CD4-positive, alpha-beta T cell (primary cell): ENCODE measurements at regions not wholly inside any gene's neighbourhood (a gene's known extent, or its start where the extent isn't known, plus 50 kb on each side); places are given as distances from the start of the nearest gene placed in this dataset.

Experiments used
- ATAC-seq: fragments of 200-7000 bp; cut with Tn5 transposase; one replicate; pipeline ENCODE4 v1.10.0; 2022; ENCODE audit warnings: mild to moderate bottlenecking; ENCODE audit not compliant: poor library complexity
- CTCF ChIA-PET: fragments of 350-600 bp; sonication (Branson Sonifier 250); formaldehyde crosslinking; loops from one replicate; lab custom pipeline; 2021; ENCODE audit warnings: antibody characterized with exemption, inconsistent platforms; lab: Charles Lee
- POLR2A ChIA-PET: fragments of 350-600 bp; sonication (Branson Sonifier 250); formaldehyde crosslinking; loops from one replicate; lab custom pipeline; 2021; ENCODE audit warnings: antibody characterized with exemption, inconsistent platforms; lab: Charles Lee
- DNase-seq, 14 experiments: peaks; one replicate each; pipeline ENCODE4 v3.0.0-alpha.2; 2013 to 2020; ENCODE audit warnings: mixed read lengths in 2 of 14
- H3K27ac ChIP-seq, 2 donors: one replicate each; pipeline versions ENCODE4 v1.5.1 to v1.7.0; 2013; ENCODE audit warnings: low read length in 2 of 2, low read depth in 1 of 2, mild to moderate bottlenecking in 1 of 2
- H3K27me3 ChIP-seq, 2 experiments: 1 replicate in 1 of 2; 2 replicates in 1 of 2; pipeline versions ENCODE4 v1.6.1 to v1.7.0; 2013; ENCODE audit warnings: low read length in 2 of 2, control low read depth in 1 of 2, mild to moderate bottlenecking in 1 of 2, moderate library complexity in 1 of 2; ENCODE audit not compliant: insufficient read depth in 2 of 2, control insufficient read depth in 1 of 2
- H3K36me3 ChIP-seq: one replicate; pipeline ENCODE4 v1.6.1; 2013; ENCODE audit warnings: low read length, control low read depth; ENCODE audit not compliant: insufficient read depth
- H3K4me1 ChIP-seq: one replicate; pipeline ENCODE4 v1.6.1; 2013; ENCODE audit warnings: low read length, control low read depth; ENCODE audit not compliant: insufficient read depth
- H3K4me3 ChIP-seq: one replicate; pipeline ENCODE4 v1.5.1; 2013; ENCODE audit warnings: mild to moderate bottlenecking, low read length, moderate library complexity
- H3K9me3 ChIP-seq, 2 experiments: 1 replicate in 1 of 2; 2 replicates in 1 of 2; pipeline versions ENCODE4 v1.6.1 to v1.7.0; 2013; ENCODE audit warnings: low read length in 2 of 2, mild to moderate bottlenecking in 2 of 2, control low read depth in 1 of 2, moderate library complexity in 1 of 2; ENCODE audit not compliant: control insufficient read depth in 1 of 2, insufficient read depth in 1 of 2
- H3K27ac Mint-ChIP-seq: one replicate; pipeline ENCODE4 v1.8.0; 2020; ENCODE audit warnings: mixed read lengths
- H3K27me3 Mint-ChIP-seq: one replicate; pipeline ENCODE4 v1.8.0; 2021; ENCODE audit warnings: mixed read lengths
- H3K36me3 Mint-ChIP-seq: one replicate; pipeline ENCODE4 v1.8.0; 2021; ENCODE audit warnings: low read depth, mixed read lengths
- H3K4me1 Mint-ChIP-seq: one replicate; pipeline ENCODE4 v1.8.0; 2021; ENCODE audit warnings: low read depth, mixed read lengths
- H3K4me3 Mint-ChIP-seq: one replicate; pipeline ENCODE4 v1.8.0; 2020; ENCODE audit warnings: mild to moderate bottlenecking, mixed read lengths
- H3K9me3 Mint-ChIP-seq: one replicate; pipeline ENCODE4 v1.8.0; 2020; ENCODE audit warnings: mixed read lengths
- intact Hi-C, 2 experiments: fragments of 100-400 bp; cut with DNase I in 1 of 2; cut with micrococcal nuclease in 1 of 2; formaldehyde crosslinking; loops; one replicate each; pipeline versions ENCODE4 v1.15.1 to v1.9.0; 2023 to 2025; cut with DNase I, micrococcal nuclease
- TF ChIP-seq, protein P1 (sequence below): fragments of 200-600 bp; IDR thresholded peaks from one replicate; pipeline ENCODE4 v1.8.0; 2022; ENCODE audit warnings: antibody characterized with exemption, mild to moderate bottlenecking

DNA sequence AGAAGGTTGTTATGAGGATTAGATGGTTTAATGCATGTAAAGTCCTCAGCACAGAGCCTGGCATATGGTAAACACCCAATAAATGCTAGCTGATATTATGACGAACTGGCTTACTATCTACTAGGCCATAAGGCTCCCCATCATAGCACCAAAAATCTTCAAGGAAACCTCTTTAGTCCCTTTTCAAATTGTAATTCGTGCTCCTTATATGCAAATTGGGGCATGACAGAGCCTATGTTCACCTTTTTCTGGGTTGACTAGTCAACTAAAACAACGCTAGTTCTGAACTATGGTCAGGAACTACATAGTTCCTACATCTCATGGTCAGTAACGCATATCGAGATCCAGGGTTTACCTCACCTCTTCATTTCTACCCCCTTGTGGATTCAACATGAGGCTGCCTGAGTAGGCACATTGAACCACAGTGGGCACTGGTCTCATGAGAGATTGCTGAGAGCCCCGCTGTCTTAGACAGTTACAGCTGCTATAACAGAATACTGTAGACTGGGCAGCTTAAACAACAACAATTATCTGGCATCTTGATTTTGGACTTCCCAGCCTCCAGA, 97.2 kb upstream of the TNFAIP3 start:
- no peaks in the 10 kb centered on the region for H3K9me3 ChIP-seq
- H3K36me3 ChIP-seq = no peaks in the 10 kb centered on the region
- Mint-ChIP-seq H3K27me3 (no peaks in the 10 kb centered on the region), H3K36me3 (no peaks in the 10 kb centered on the region), H3K27ac (no peak overlapping the region), H3K9me3 (no peaks in the 10 kb centered on the region), H3K4me3 (no peak overlapping the region), H3K4me1 (peaks cover 26% of the 10 kb centered on the region)
- ChIA-PET CTCF (interaction anchor here (0.9 kb wide), 1 partner anchor 89 kb away, joined by 3 read pairs; no protein-coding TSS in a partner anchor), POLR2A (no interaction called here)
- H3K4me3 ChIP-seq = no peak overlapping the region
- no peak for DNase-seq
- TF ChIP-seq, protein P1, sequence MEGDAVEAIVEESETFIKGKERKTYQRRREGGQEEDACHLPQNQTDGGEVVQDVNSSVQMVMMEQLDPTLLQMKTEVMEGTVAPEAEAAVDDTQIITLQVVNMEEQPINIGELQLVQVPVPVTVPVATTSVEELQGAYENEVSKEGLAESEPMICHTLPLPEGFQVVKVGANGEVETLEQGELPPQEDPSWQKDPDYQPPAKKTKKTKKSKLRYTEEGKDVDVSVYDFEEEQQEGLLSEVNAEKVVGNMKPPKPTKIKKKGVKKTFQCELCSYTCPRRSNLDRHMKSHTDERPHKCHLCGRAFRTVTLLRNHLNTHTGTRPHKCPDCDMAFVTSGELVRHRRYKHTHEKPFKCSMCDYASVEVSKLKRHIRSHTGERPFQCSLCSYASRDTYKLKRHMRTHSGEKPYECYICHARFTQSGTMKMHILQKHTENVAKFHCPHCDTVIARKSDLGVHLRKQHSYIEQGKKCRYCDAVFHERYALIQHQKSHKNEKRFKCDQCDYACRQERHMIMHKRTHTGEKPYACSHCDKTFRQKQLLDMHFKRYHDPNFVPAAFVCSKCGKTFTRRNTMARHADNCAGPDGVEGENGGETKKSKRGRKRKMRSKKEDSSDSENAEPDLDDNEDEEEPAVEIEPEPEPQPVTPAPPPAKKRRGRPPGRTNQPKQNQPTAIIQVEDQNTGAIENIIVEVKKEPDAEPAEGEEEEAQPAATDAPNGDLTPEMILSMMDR = no peak
- H3K27ac ChIP-seq = no peak overlapping the region
- H3K4me1 ChIP-seq = peaks cover 15% of the 10 kb centered on the region
- ATAC-seq = no peak
- H3K27me3 ChIP-seq = no peaks in the 10 kb centered on the region
- intact Hi-C loops = loop anchor here in 1 of 2 experiments (5.0 kb wide), 1 partner anchor 43 kb away; no protein-coding TSS in a partner anchor

GRCh38 chr6:137772541-137773250, 94.4 kb upstream of the TNFAIP3 start:
- Histone ChIP-seq H3K36me3 (no peaks in the 10 kb centered on the region), H3K9me3 (no peaks in the 10 kb centered on the region), H3K27ac (no peak overlapping the region), H3K27me3 (no peaks in the 10 kb centered on the region), H3K4me1 (peaks cover 13% of the 10 kb centered on the region), H3K4me3 (no peak overlapping the region)
- Mint-ChIP-seq H3K27me3 (no peaks in the 10 kb centered on the region), H3K27ac (no peak overlapping the region), H3K36me3 (no peaks in the 10 kb centered on the region), H3K4me1 (peaks cover 15% of the 10 kb centered on the region), H3K9me3 (no peaks in the 10 kb centered on the region), H3K4me3 (no peak overlapping the region)
- no peak for DNase-seq
- ATAC-seq = no peak
- CTCF ChIA-PET = no interaction called here
- TF ChIP-seq, protein P1 = no peak
- intact Hi-C loops = no loop called here
- POLR2A ChIA-PET = no interaction called here

GRCh38 chr6:137775227-137775626, 91.8 kb upstream of the TNFAIP3 start:
- Histone ChIP-seq H3K36me3 (no peaks in the 10 kb centered on the region), H3K9me3 (no peaks in the 10 kb centered on the region), H3K4me1 (no peaks in the 10 kb centered on the region), H3K27me3 (no peaks in the 10 kb centered on the region), H3K27ac (no peak overlapping the region), H3K4me3 (no peak overlapping the region)
- H3K9me3 Mint-ChIP-seq = no peaks in the 10 kb centered on the region
- intact Hi-C loops = no loop called here
- no peak overlapping the region for H3K4me3 Mint-ChIP-seq
- H3K4me1 Mint-ChIP-seq = no peaks in the 10 kb centered on the region
- ChIA-PET CTCF (no interaction called here), POLR2A (no interaction called here)
- H3K36me3 Mint-ChIP-seq = no peaks in the 10 kb centered on the region
- no peak overlapping the region for H3K27ac Mint-ChIP-seq
- TF ChIP-seq, protein P1 = no peak
- no peak for DNase-seq
- H3K27me3 Mint-ChIP-seq = no peaks in the 10 kb centered on the region
- no peak for ATAC-seq
